ENCODE measurements at regions not wholly inside any gene's neighbourhood (a gene's known extent, or its start where the extent isn't known, plus 50 kb on each side); places are given as distances from the start of the nearest gene placed in this dataset.

DNA sequence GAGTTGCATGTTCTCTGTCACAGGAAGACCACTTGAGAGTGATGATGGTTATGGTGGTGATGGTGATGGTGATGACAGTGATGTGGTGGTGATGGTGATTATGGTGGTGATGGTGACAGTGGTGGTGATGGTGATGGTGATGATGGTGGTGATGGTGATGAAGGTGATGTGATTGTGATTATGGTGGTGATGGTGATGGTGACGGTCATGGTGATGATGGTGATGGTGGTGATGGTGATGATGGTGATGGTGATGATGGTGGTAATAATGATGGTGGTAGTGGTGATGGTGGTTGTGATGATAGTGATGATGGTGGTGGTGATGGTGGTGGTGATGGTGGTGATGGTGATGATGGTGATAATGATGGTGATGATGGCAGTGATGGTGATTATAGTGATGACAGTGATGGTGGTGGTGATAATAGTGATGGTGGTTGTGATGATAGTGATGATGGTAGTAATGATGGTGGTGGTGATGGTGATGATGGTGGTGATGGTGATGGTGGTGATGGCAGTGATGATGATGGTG, 93.7 kb downstream of the ASB1 start:
- Histone ChIP-seq H3K9ac (ENCODE audit: low read length) (no peak overlapping the region), H3K27me3 (replicated peaks in 1 of 4; ENCODE audit: control extremely low read depth in 1 of 4, control insufficient read depth in 3 of 4, insufficient read depth in 4 of 4, low read length in 3 of 4) (peaks cover 0 to 2% (median 0%) of the 10 kb centered on the region in 4 experiments), H3K36me3 (replicated peaks in 1 of 2; ENCODE audit: control extremely low read depth in 1 of 2, control insufficient read depth in 1 of 2, extremely low read depth in 1 of 2, insufficient read depth in 2 of 2, low read length in 1 of 2) (no peaks in the 10 kb centered on the region), H3K9me3 (ENCODE audit: control extremely low read depth in 1 of 3, control insufficient read depth in 2 of 3, insufficient read depth in 1 of 3, low read length in 2 of 3) (peaks cover 0 to 39% (median 12%) of the 10 kb centered on the region in 3 donors), H3K27ac (ENCODE audit: low read length in 2 of 2) (no peak overlapping the region), H3K79me2 (ENCODE audit: control insufficient read depth, insufficient read depth, low read length) (no peaks in the 10 kb centered on the region), H2AFZ (ENCODE audit: insufficient read depth, low read depth, low read length, poor library complexity, severe bottlenecking) (no peak overlapping the region), H3K4me1 (ENCODE audit: control insufficient read depth in 2 of 2, insufficient read depth in 2 of 2, low read length in 2 of 2) (no peaks in the 10 kb centered on the region), H3K4me3 (ENCODE audit: control extremely low read depth in 1 of 5, extremely low read depth in 1 of 5, insufficient read depth in 1 of 5, low read depth in 2 of 5, low read length in 4 of 5) (no peak overlapping the region), H4K20me1 (ENCODE audit: control insufficient read depth, insufficient read depth, low read length, poor library complexity, severe bottlenecking) (no peaks in the 10 kb centered on the region), H3K4me2 (replicated peaks; ENCODE audit: low read depth, low read length, poor library complexity, severe bottlenecking) (no peak overlapping the region)
- no peaks in the 10 kb centered on the region for H3K4me1 Mint-ChIP-seq
- no peak for ATAC-seq (ENCODE audit: low read depth)
- TF ChIP-seq, protein P1, sequence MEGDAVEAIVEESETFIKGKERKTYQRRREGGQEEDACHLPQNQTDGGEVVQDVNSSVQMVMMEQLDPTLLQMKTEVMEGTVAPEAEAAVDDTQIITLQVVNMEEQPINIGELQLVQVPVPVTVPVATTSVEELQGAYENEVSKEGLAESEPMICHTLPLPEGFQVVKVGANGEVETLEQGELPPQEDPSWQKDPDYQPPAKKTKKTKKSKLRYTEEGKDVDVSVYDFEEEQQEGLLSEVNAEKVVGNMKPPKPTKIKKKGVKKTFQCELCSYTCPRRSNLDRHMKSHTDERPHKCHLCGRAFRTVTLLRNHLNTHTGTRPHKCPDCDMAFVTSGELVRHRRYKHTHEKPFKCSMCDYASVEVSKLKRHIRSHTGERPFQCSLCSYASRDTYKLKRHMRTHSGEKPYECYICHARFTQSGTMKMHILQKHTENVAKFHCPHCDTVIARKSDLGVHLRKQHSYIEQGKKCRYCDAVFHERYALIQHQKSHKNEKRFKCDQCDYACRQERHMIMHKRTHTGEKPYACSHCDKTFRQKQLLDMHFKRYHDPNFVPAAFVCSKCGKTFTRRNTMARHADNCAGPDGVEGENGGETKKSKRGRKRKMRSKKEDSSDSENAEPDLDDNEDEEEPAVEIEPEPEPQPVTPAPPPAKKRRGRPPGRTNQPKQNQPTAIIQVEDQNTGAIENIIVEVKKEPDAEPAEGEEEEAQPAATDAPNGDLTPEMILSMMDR (IDR thresholded peaks at IDR 0.05) = no peak
- TF ChIP-seq EZH2 (IDR thresholded peaks at IDR 0.05; ENCODE audit: borderline replicate concordance, insufficient read depth, low read depth, low read length, poor library complexity, severe bottlenecking) = no peak
- 90% methylated on average over 1 of the region's 1 CpG for WGBS (ENCODE audit: insufficient coverage)
- H3K9me3 Mint-ChIP-seq (ENCODE audit: insufficient read depth) = peaks cover 9% of the 10 kb centered on the region
- H3K4me3 Mint-ChIP-seq = no peak overlapping the region
- no peak overlapping the region for H3K27ac Mint-ChIP-seq
- no peak for DNase-seq
- ChIA-PET CTCF (no interaction called here), POLR2A (no interaction called here)
- intact Hi-C loops (cut with micrococcal nuclease) = no loop called here
- H3K27me3 Mint-ChIP-seq = peaks cover 1% of the 10 kb centered on the region

DNA sequence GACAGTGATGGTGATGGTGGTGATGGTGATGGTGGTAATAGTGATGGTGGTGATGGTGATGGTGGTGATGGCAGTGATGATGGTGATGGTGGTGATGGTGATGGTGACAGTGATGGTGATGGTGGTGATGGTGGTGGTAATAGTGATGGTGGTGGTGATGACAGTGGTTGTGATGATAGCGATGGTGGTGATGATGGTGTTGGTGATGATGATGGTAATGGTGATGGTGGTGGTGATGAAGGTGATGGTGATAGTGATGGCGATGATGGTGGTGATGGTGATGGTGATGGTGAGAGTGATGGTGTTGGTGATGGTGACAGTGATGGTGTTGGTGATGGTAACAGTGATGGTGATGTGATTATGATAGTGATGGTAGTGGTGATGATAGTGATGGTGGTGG, 94.3 kb downstream of the ASB1 start:
- Histone ChIP-seq H3K79me2 (ENCODE audit: control insufficient read depth, insufficient read depth, low read length) (no peaks in the 10 kb centered on the region), H3K9ac (ENCODE audit: low read length) (no peak overlapping the region), H2AFZ (ENCODE audit: insufficient read depth, low read depth, low read length, poor library complexity, severe bottlenecking) (no peak overlapping the region), H3K4me3 (ENCODE audit: control extremely low read depth in 1 of 5, extremely low read depth in 1 of 5, insufficient read depth in 1 of 5, low read depth in 2 of 5, low read length in 4 of 5) (no peak overlapping the region), H3K27ac (ENCODE audit: low read length in 2 of 2) (no peak overlapping the region), H4K20me1 (ENCODE audit: control insufficient read depth, insufficient read depth, low read length, poor library complexity, severe bottlenecking) (no peaks in the 10 kb centered on the region), H3K4me2 (replicated peaks; ENCODE audit: low read depth, low read length, poor library complexity, severe bottlenecking) (no peak overlapping the region), H3K9me3 (ENCODE audit: control extremely low read depth in 1 of 3, control insufficient read depth in 2 of 3, insufficient read depth in 1 of 3, low read length in 2 of 3) (peaks cover 0 to 39% (median 12%) of the 10 kb centered on the region in 3 donors), H3K27me3 (replicated peaks in 1 of 4; ENCODE audit: control extremely low read depth in 1 of 4, control insufficient read depth in 3 of 4, insufficient read depth in 4 of 4, low read length in 3 of 4) (peaks cover 0 to 5% (median 0%) of the 10 kb centered on the region in 4 experiments), H3K36me3 (replicated peaks in 1 of 2; ENCODE audit: control extremely low read depth in 1 of 2, control insufficient read depth in 1 of 2, extremely low read depth in 1 of 2, insufficient read depth in 2 of 2, low read length in 1 of 2) (no peaks in the 10 kb centered on the region), H3K4me1 (ENCODE audit: control insufficient read depth in 2 of 2, insufficient read depth in 2 of 2, low read length in 2 of 2) (no peaks in the 10 kb centered on the region)
- DNase-seq = no peak
- POLR2A ChIA-PET = no interaction called here
- Mint-ChIP-seq H3K27me3 (peaks cover 4% of the 10 kb centered on the region), H3K27ac (no peak overlapping the region), H3K4me3 (no peak overlapping the region), H3K9me3 (ENCODE audit: insufficient read depth) (peaks cover 9% of the 10 kb centered on the region), H3K4me1 (no peaks in the 10 kb centered on the region)
- WGBS (ENCODE audit: insufficient coverage) = 96% methylated on average over 2 of the region's 2 CpGs
- intact Hi-C loops (cut with micrococcal nuclease) = no loop called here
- TF ChIP-seq EZH2 (IDR thresholded peaks at IDR 0.05; ENCODE audit: borderline replicate concordance, insufficient read depth, low read depth, low read length, poor library complexity, severe bottlenecking) = no peak
- TF ChIP-seq, protein P1 (IDR thresholded peaks at IDR 0.05) = no peak
- CTCF ChIA-PET = no interaction called here
- ATAC-seq (ENCODE audit: low read depth) = no peak

Data from B cell (primary cell).